IPS-15b (cell line): ENCODE measurements at regions not wholly inside any gene's neighbourhood (a gene's known extent, or its start where the extent isn't known, plus 50 kb on each side); places are given as distances from the start of the nearest gene placed in this dataset.

ENCODE experiments used
- H3K27me3 ChIP-seq: one replicate; pipeline ENCODE4 v1.6.1; 2013; ENCODE audit warnings: low read length; ENCODE audit not compliant: control insufficient read depth, insufficient read depth
- H3K36me3 ChIP-seq: one replicate; pipeline ENCODE4 v1.6.1; 2013; ENCODE audit warnings: low read length; ENCODE audit not compliant: control insufficient read depth, insufficient read depth
- H3K4me1 ChIP-seq: one replicate; pipeline ENCODE4 v1.6.1; 2013; ENCODE audit warnings: mild to moderate bottlenecking, low read length; ENCODE audit not compliant: control insufficient read depth, insufficient read depth
- H3K4me3 ChIP-seq: one replicate; pipeline ENCODE4 v1.5.1; 2013; ENCODE audit warnings: low read depth, low read length
- H3K9ac ChIP-seq: one replicate; pipeline ENCODE4 v1.6.1; 2013; ENCODE audit warnings: low read depth, mild to moderate bottlenecking, low read length
- H3K9me3 ChIP-seq: one replicate; pipeline ENCODE4 v1.6.1; 2013; ENCODE audit warnings: mild to moderate bottlenecking, low read length; ENCODE audit not compliant: control insufficient read depth, insufficient read depth

DNA sequence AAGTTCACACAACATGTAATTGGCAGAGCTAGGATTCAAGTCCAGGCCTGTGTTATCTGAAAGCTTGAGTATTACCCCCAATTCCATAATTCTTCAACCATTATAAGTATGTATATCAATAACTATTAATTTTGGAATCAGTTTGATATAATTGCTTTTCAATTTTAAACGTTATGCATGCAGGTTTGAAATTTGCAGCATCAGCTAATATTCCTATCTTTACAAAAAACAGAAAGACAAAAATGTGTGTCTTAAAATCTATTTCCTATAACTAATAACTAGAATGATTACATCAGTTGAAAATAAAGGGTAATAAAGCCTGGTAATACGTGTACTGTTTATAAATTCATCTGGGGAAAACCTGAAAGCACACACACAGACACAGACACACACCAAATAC is 543.3 kb upstream of the PKDCC start:
- H3K27me3 ChIP-seq = no peaks in the 10 kb centered on the region
- H3K4me3 ChIP-seq = no peak overlapping the region
- H3K36me3 ChIP-seq = no peaks in the 10 kb centered on the region
- peaks cover 5% of the 10 kb centered on the region for H3K9me3 ChIP-seq
- H3K4me1 ChIP-seq = no peaks in the 10 kb centered on the region
- H3K9ac ChIP-seq = no peak overlapping the region

DNA sequence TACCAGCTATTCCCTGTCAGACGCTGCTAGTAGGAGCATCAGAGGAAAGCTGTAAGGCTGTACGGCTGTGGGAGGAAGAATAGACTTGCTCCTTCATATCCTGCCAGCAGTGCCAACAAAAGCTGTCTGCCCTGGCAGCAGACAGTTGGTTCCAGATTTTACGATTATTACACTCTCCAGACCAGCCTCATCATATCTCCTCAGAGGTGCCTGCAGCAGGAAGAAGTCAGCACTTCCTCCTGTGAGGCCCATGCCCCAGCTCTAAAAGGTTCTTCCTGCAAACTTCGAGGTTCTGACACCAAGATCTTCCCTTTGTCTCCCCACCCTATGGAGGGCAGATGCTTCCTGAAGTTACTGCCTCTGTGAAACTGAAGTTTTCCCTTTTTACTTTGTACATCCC is 537.7 kb upstream of the PKDCC start:
- H3K36me3 ChIP-seq = no peaks in the 10 kb centered on the region
- no peak overlapping the region for H3K4me3 ChIP-seq
- H3K27me3 ChIP-seq = no peaks in the 10 kb centered on the region
- H3K9ac ChIP-seq = no peak overlapping the region
- H3K9me3 ChIP-seq = no peaks in the 10 kb centered on the region
- no peaks in the 10 kb centered on the region for H3K4me1 ChIP-seq

DNA sequence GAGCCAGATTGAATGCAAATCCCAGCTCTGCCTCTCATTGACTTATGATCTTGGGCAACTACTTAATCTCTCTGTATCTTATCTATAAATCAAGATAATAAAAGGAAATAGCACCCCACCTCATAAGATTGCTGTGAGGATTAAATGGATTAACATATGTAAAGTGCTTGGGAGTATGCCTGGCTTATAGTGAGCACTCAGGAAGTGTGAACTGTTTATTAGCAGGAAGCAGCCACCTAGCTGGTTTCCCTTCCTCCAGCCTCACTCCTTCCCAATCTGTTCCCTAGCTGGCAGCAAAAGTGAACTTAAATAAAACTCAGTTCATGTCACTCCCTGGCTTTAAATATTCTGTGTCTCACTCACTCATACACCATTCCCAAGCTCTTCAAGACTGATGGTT is 526.6 kb upstream of the PKDCC start:
- no peak overlapping the region for H3K9ac ChIP-seq
- H3K27me3 ChIP-seq = no peaks in the 10 kb centered on the region
- no peaks in the 10 kb centered on the region for H3K36me3 ChIP-seq
- H3K9me3 ChIP-seq = no peaks in the 10 kb centered on the region
- H3K4me1 ChIP-seq = no peaks in the 10 kb centered on the region
- H3K4me3 ChIP-seq = no peak overlapping the region

DNA sequence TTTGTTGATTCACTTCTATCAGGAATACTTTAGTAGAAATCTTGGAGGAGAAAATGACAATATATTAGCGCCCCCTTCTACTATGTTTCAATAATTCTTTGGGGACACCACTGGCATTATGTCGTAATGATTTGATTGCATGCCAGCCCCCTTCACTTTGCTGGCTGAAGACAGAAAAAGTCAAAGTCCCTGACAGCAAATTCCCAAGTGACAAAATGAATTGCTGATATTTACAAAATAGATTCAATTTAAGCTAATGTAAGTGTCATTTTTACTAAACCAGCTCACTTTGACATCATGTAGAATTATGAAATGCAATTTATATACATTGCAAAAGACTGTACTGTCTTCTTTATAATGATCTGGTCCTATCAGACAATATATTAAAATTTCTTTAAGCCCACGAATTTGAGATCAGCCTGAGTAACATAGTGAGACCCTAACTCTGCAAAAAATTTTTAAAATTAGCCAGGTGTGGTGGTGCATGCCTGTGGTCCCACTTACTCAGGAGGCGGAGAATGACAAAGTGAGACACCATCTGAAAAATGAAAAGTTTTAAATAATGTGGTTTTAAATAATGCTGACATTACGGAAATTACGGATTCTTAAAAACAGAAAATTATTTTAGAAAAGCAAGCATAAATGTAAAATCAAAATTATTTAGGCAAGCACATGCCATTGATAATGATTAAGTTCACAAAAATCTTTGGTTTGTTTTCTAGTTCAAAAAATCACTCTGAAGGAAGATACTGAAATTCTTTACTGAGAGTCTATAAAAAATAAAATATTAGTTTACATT is 520.1 kb upstream of the PKDCC start:
- Histone ChIP-seq H3K9me3 (no peaks in the 10 kb centered on the region), H3K36me3 (no peaks in the 10 kb centered on the region), H3K4me1 (no peaks in the 10 kb centered on the region)

DNA sequence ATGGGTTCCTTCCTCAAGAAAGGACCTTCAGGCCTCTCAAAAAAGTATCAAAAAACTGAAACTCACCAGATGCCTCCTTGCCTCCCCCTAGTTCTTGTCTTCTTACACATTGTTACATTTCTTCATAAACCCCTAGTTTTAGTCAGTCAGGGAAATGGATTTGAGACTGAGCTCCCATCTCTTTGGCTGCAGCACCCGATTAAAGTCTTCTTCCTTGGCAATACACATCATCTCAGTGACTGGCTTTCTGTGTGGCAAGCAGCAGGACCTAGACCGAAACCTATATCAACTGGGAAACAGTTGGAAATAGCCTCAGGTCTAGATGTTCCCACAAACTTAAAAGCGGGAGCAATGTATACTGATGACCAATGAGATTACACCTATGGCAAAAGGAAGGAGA is 512.2 kb upstream of the PKDCC start:
- no peaks in the 10 kb centered on the region for H3K27me3 ChIP-seq
- no peaks in the 10 kb centered on the region for H3K4me1 ChIP-seq
- no peak overlapping the region for H3K4me3 ChIP-seq
- no peaks in the 10 kb centered on the region for H3K9me3 ChIP-seq
- no peak overlapping the region for H3K9ac ChIP-seq
- H3K36me3 ChIP-seq = no peaks in the 10 kb centered on the region

More for the DNA sequence above, 520.1 kb upstream of the PKDCC start:
- Histone ChIP-seq H3K27me3 (no peaks in the 10 kb centered on the region), H3K4me3 (no peak overlapping the region), H3K9ac (no peak overlapping the region)

DNA sequence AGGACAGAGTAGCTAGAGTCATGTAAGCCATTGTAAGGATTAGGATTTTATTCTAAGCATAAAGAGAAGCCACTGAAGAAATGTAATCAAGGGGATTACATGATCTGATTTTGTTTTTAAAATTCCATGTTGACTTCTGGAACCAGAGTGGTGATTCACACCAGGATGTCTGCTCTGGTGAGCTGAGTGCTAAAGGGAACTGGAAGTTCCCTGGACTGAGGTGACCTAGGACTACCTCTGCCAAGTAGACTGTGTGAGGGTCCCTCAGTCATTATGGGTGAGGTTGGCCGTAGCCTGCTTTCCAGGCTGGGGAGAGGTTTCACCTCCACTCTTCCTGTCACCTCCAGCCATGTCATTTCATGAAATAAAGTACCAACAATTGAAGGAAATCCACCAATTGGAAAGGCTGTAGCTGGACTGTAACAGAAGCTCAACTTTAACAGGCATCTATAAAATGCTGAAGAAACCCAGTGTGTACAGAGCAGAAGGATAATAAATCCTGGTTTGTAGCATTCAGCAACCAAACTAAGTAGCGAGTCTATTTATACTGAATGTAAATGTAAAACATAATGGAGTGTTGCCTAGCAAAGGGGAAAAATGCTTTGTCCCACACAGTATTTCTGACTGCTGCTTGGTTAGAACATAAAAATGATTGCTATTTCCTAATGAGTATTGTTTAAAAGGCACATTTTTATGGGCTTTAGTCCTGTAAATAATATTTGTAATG is 507.4 kb upstream of the PKDCC start:
- Histone ChIP-seq H3K36me3 (no peaks in the 10 kb centered on the region), H3K4me1 (no peaks in the 10 kb centered on the region), H3K9ac (no peak overlapping the region), H3K27me3 (no peaks in the 10 kb centered on the region), H3K4me3 (no peak overlapping the region), H3K9me3 (no peaks in the 10 kb centered on the region)

DNA sequence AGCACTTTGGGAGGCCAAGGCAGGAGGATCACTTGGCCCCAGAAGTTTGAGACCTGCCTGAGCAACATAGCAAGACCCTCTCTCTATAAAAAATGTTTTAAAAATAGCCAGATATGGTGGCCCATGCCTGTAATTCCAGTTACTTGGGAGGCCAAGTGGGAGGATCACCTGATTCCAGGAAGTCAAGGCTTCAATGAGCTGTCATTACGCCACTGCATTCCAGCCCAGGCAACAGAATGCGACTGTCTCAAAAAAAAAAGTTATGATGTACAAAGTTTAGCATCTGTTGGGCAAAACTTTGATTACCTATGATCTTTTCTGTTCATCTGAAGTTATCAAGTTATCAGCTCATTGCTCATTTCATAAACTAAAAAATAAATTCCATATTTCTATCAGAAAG is 504.1 kb upstream of the PKDCC start:
- H3K9ac ChIP-seq = no peak overlapping the region
- no peaks in the 10 kb centered on the region for H3K9me3 ChIP-seq
- no peaks in the 10 kb centered on the region for H3K4me1 ChIP-seq
- H3K4me3 ChIP-seq = no peak overlapping the region
- H3K36me3 ChIP-seq = no peaks in the 10 kb centered on the region
- no peaks in the 10 kb centered on the region for H3K27me3 ChIP-seq

DNA sequence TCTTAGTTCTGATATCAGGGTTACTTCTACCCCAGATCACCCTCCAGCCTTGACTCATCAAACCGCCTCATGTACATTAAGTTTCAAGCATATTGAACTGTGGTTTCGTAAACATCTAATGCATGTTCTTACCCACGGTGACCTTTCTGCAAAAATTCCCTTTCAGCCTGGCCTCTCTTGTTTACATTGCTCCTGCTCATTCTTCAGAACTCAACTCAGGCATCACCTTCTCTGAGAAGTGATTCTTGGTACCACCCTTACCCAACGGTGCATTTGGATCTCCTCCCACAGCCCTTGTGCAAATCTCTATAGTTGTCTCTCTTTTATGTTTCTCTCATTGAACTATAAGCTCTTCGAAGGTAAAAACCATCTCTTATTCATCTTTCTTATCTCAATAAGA is 503.1 kb upstream of the PKDCC start:
- Histone ChIP-seq H3K4me3 (no peak overlapping the region), H3K36me3 (no peaks in the 10 kb centered on the region), H3K9ac (no peak overlapping the region), H3K9me3 (no peaks in the 10 kb centered on the region), H3K27me3 (no peaks in the 10 kb centered on the region), H3K4me1 (no peaks in the 10 kb centered on the region)

DNA sequence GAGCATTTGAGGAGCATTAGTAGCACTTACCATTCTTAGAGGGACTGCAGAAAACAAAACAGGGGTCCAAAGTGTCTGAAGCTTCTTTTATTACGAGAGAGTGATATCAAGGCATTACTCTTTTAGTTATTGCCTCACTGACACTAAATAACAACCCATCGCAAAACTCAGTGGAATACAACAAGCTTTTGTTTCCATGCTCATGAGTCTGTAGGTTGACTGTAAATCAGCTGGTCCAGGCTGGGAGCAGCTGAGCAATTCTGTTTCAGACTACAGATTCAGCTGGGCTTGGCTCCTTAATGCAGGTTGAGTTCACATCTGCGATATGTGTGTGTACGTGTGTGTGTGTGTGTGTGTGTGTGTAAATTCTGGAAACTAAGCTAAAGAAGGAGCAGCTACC is 501.8 kb upstream of the PKDCC start:
- Histone ChIP-seq H3K4me3 (no peak overlapping the region), H3K4me1 (no peaks in the 10 kb centered on the region), H3K9me3 (no peaks in the 10 kb centered on the region), H3K36me3 (no peaks in the 10 kb centered on the region), H3K9ac (no peak overlapping the region), H3K27me3 (no peaks in the 10 kb centered on the region)

DNA sequence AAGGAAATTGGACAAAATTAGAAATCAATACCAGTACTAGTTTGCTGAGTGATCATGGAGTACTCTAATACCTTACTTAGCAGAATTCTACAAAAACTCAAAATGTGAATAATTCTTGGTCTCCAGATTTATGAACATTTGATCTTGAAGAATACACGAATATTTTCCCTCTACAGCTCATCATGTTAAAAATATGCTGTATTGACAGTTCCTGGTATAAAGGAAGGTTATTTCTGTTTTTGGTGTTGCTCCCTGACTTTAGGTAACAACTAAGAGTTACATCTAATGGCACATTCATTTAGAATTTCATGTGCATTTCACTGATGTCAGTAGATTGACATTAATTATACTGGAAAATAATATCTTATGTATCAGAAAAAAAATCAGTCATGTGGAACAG is 479.2 kb upstream of the PKDCC start:
- Histone ChIP-seq H3K36me3 (no peaks in the 10 kb centered on the region), H3K4me3 (no peak overlapping the region), H3K4me1 (no peaks in the 10 kb centered on the region), H3K9ac (no peak overlapping the region), H3K9me3 (no peaks in the 10 kb centered on the region), H3K27me3 (no peaks in the 10 kb centered on the region)

DNA sequence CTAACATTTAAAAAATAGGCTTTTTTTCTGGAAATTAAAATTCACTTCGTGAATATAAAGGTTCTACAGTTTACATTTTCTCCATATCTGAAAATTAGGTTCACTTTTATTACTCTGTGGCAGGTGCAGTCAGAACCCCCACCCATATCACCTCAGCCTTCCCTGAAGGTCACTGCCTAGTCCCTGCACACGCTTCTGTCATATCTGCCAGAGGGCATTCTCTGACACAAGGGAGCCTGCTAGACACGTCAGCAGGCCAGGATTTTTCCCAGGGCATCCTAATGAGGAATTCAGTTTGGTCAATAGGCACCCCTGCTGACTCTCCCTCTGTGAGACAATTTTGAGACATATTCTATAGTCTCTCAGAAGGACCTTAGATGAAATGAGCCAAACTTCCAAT is 475.7 kb upstream of the PKDCC start:
- H3K9me3 ChIP-seq = no peaks in the 10 kb centered on the region
- no peaks in the 10 kb centered on the region for H3K36me3 ChIP-seq
- no peak overlapping the region for H3K4me3 ChIP-seq
- H3K27me3 ChIP-seq = no peaks in the 10 kb centered on the region
- H3K9ac ChIP-seq = no peak overlapping the region
- no peaks in the 10 kb centered on the region for H3K4me1 ChIP-seq

DNA sequence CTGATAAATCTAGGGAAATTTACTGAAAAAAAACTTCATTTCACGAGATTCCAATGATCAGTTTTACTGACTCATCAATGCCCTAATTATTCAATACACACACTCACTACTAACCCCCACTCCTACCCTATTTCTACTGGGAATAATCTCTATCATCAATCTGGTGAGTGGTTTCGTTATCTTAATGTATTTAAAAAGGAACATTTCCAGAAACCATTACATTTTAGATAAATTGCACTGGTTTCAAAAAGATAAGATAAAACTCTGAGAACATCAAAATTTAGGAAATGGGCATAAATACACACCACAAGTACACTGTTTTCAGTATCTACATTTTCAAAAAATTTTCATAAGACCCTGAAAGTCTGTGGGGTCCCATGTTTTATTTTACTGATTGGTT is 471.4 kb upstream of the PKDCC start:
- Histone ChIP-seq H3K4me1 (no peaks in the 10 kb centered on the region), H3K27me3 (no peaks in the 10 kb centered on the region), H3K36me3 (no peaks in the 10 kb centered on the region), H3K4me3 (no peak overlapping the region), H3K9me3 (no peaks in the 10 kb centered on the region), H3K9ac (no peak overlapping the region)
